ENCODE measurements at regions not wholly inside any gene's neighbourhood (a gene's known extent, or its start where the extent isn't known, plus 50 kb on each side); places are given as distances from the start of the nearest gene placed in this dataset.

DNA sequence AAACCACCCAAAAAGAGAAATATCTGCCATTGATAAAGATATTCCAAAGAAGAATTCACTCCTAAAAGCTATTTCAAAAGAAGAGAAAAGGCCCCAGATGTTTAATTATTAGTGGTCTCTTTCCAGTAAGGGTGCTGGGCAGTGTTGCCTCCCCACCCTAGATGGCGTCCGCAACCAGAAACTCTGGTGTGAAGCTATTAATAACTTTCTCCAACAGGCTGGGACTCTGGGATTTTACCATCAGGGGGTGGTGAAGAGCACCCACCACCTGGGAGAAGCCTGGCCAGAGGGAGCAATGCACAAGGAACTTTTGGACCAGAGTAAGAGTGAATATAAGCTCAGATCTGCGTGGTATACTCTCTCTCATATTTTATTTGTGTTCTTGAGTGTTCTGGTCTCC lies 115.4 kb upstream of the TIAM1 start:
- TF ChIP-seq, protein P1, sequence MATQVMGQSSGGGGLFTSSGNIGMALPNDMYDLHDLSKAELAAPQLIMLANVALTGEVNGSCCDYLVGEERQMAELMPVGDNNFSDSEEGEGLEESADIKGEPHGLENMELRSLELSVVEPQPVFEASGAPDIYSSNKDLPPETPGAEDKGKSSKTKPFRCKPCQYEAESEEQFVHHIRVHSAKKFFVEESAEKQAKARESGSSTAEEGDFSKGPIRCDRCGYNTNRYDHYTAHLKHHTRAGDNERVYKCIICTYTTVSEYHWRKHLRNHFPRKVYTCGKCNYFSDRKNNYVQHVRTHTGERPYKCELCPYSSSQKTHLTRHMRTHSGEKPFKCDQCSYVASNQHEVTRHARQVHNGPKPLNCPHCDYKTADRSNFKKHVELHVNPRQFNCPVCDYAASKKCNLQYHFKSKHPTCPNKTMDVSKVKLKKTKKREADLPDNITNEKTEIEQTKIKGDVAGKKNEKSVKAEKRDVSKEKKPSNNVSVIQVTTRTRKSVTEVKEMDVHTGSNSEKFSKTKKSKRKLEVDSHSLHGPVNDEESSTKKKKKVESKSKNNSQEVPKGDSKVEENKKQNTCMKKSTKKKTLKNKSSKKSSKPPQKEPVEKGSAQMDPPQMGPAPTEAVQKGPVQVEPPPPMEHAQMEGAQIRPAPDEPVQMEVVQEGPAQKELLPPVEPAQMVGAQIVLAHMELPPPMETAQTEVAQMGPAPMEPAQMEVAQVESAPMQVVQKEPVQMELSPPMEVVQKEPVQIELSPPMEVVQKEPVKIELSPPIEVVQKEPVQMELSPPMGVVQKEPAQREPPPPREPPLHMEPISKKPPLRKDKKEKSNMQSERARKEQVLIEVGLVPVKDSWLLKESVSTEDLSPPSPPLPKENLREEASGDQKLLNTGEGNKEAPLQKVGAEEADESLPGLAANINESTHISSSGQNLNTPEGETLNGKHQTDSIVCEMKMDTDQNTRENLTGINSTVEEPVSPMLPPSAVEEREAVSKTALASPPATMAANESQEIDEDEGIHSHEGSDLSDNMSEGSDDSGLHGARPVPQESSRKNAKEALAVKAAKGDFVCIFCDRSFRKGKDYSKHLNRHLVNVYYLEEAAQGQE (IDR thresholded peaks at IDR 0.05; ENCODE audit: insufficient read depth in 1 of 2, low read depth in 2 of 2, low read length in 2 of 2): no peak
- TF ChIP-seq FOXP2 (optimal IDR thresholded peaks at IDR 0.05; ENCODE audit: borderline replicate concordance, extremely low read depth, extremely low read length, insufficient read depth) (no peak), SIN3A (IDR thresholded peaks at IDR 0.05; ENCODE audit: borderline replicate concordance, insufficient read depth, low read length) (no peak), POLR2AphosphoS5 (IDR thresholded peaks at IDR 0.05; ENCODE audit: low read depth, low read length) (no peak), TAF1 (IDR thresholded peaks at IDR 0.05; ENCODE audit: borderline replicate concordance, insufficient read depth, low read length) (no peak)

DNA sequence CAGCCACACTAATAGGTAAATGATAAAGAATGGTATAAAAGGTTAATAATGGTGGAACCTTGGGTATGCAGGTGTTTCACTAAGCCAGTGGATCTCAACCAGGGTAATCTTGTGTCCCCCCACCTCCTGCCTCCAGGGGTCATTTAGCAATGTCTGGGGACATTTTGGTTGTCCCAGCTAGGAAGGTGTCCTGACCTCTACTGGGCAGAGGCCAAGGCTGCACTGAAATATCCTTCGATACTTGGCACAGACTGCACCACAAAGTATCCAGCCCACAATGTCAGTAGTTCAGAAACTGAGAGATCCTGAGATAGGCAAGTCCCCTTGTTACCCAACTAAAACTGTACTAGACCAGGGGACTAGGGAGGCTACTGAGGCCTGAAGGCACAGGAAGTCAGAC lies 113.6 kb upstream of the TIAM1 start:
- TF ChIP-seq SIN3A (IDR thresholded peaks at IDR 0.05; ENCODE audit: borderline replicate concordance, insufficient read depth, low read length) (no peak), FOXP2 (optimal IDR thresholded peaks at IDR 0.05; ENCODE audit: borderline replicate concordance, extremely low read depth, extremely low read length, insufficient read depth) (no peak), POLR2AphosphoS5 (IDR thresholded peaks at IDR 0.05; ENCODE audit: low read depth, low read length) (no peak), TAF1 (IDR thresholded peaks at IDR 0.05; ENCODE audit: borderline replicate concordance, insufficient read depth, low read length) (no peak)
- TF ChIP-seq, protein P1 (IDR thresholded peaks at IDR 0.05; ENCODE audit: insufficient read depth in 1 of 2, low read depth in 2 of 2, low read length in 2 of 2): no peak

DNA sequence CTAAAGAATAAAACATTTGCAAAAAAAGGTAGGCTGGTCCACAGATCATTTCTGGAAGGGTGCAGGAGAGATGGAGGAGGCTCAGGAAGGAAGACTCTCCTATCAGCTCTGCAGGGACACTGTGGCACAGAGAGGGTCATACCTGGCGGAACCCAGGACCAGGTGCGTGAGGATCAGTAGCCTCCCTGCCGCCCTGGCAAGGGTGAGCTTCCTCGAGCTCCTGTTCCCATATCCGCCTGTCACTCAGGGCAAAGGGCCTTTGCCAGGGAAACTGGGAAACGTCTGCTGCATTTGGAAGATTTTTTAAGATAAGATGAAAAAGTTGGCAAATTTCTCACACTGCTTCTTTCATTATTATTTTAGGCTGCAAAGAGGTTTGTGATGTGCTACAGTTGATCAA lies 112.1 kb upstream of the TIAM1 start:
- TF ChIP-seq, protein P1 (IDR thresholded peaks at IDR 0.05; ENCODE audit: insufficient read depth in 1 of 2, low read depth in 2 of 2, low read length in 2 of 2): no peak
- no peak for TF ChIP-seq TAF1 (IDR thresholded peaks at IDR 0.05; ENCODE audit: borderline replicate concordance, insufficient read depth, low read length)

DNA sequence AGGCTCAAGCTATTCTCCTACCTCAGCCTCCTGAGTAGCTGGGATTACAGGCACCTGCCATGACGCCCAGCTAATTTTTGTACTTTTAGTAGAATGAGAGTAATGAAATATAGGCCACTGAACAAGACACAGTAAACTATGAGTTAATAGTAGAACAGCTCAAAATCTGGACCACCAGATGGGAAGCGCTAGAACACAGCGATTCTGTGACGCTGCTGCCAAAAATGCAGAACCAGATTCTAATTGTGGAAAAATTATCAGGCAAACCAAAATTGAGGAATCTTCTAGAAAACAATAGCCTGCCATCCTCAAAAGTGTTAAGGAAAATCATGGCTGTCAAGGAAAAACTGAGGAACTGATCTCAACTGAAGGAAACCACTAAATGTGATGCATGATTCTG lies 111.4 kb upstream of the TIAM1 start:
- TF ChIP-seq, protein P1 (IDR thresholded peaks at IDR 0.05; ENCODE audit: insufficient read depth in 1 of 2, low read depth in 2 of 2, low read length in 2 of 2): no peak
- TF ChIP-seq TAF1 (IDR thresholded peaks at IDR 0.05; ENCODE audit: borderline replicate concordance, insufficient read depth, low read length) (no peak), SIN3A (IDR thresholded peaks at IDR 0.05; ENCODE audit: borderline replicate concordance, insufficient read depth, low read length) (no peak), POLR2AphosphoS5 (IDR thresholded peaks at IDR 0.05; ENCODE audit: low read depth, low read length) (no peak), FOXP2 (optimal IDR thresholded peaks at IDR 0.05; ENCODE audit: borderline replicate concordance, extremely low read depth, extremely low read length, insufficient read depth) (no peak)

DNA sequence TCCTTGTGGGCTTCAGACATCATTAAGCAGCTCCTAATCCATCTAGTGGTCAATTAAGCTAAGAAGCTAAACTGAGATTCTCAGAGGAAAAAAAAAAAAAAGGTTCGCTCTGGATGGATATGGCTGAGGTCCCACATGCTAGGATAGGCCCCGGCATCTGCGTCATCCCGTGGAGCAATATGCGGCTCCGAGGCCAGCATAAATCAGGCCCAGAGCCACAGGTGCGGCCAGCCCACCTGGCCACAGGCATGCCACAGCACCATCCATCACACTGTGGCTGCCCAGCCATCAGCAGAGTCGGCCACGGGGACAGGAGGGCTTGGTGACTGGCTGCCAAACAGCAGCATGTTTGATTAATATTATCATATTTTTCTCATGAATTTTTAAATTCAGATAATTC lies 106.9 kb upstream of the TIAM1 start:
- TF ChIP-seq, protein P1 (IDR thresholded peaks at IDR 0.05; ENCODE audit: insufficient read depth in 1 of 2, low read depth in 2 of 2, low read length in 2 of 2): no peak
- TF ChIP-seq FOXP2 (optimal IDR thresholded peaks at IDR 0.05; ENCODE audit: borderline replicate concordance, extremely low read depth, extremely low read length, insufficient read depth) (no peak), SIN3A (IDR thresholded peaks at IDR 0.05; ENCODE audit: borderline replicate concordance, insufficient read depth, low read length) (no peak), TAF1 (IDR thresholded peaks at IDR 0.05; ENCODE audit: borderline replicate concordance, insufficient read depth, low read length) (no peak), POLR2AphosphoS5 (IDR thresholded peaks at IDR 0.05; ENCODE audit: low read depth, low read length) (no peak)

Data from PFSK-1 (cell line).